Right lobe of liver (tissue), 6 donors: ENCODE measurements at regions not wholly inside any gene's neighbourhood (a gene's known extent, or its start where the extent isn't known, plus 50 kb on each side); places are given as distances from the start of the nearest gene placed in this dataset.

Experiments used
- ATAC-seq, 4 donors: fragments of 200-7000 bp; cut with Tn5 transposase; one replicate each; pipeline ENCODE4 v1.9.1; 2020; ENCODE audit warnings: mild to moderate bottlenecking in 4 of 4, moderate library complexity in 4 of 4
- DNase-seq, 3 donors: peaks; one replicate each; pipeline ENCODE4 v3.0.0-alpha.2; 2020
- H3K27ac ChIP-seq, 3 donors: fragments of 200-600 bp; one replicate each; pipeline ENCODE4 v1.8.0; 2022
- H3K27me3 ChIP-seq, 2 donors: fragments of 200-600 bp; one replicate each; pipeline ENCODE4 v1.8.0; 2022
- H3K36me3 ChIP-seq, 4 donors: fragments of 200-600 bp; sonication (generic) in 1 of 4; one replicate each; pipeline versions ENCODE4 v1.5.1 to v1.8.0; 2017 to 2022; ENCODE audit warnings: control low read depth in 1 of 4
- H3K4me1 ChIP-seq, 4 donors: fragments of 200-600 bp; sonication (generic) in 1 of 4; one replicate each; pipeline versions ENCODE4 v1.5.1 to v1.8.0; 2017 to 2022; ENCODE audit warnings: control low read depth in 1 of 4
- H3K4me3 ChIP-seq, 3 donors: fragments of 200-600 bp; one replicate each; pipeline ENCODE4 v1.8.0; 2022
- H3K9me3 ChIP-seq, 4 donors: fragments of 200-600 bp; sonication (generic) in 1 of 4; one replicate each; pipeline versions ENCODE4 v1.5.1 to v1.8.0; 2017 to 2022; ENCODE audit warnings: control low read depth in 1 of 4
- CTCF ChIP-seq, 4 donors: fragments of 200-600 bp in 3 of 4; fragments of 450-650 bp in 1 of 4; IDR thresholded peaks; one replicate each; pipeline versions ENCODE4 v1.5.1 to v1.8.0; 2016 to 2022; ENCODE audit warnings: antibody characterized with exemption in 4 of 4, mild to moderate bottlenecking in 2 of 4
- POLR2A ChIP-seq: fragments of 450-650 bp; IDR thresholded peaks from one replicate; pipeline ENCODE4 v1.6.1; 2017; ENCODE audit warnings: antibody characterized with exemption, mild to moderate bottlenecking
- WGBS: methylation state at CpG from one replicate; pipeline ENCODE4 v1.1.6; 2018; ENCODE audit warnings: low coverage, low lambda C conversion rate; ENCODE audit not compliant: insufficient coverage; ENCODE audit errors: missing lambda C conversion rate; 5-methylcytosine and 5-hydroxymethylcytosine counted together
- intact Hi-C, 2 donors: fragments of 100-400 bp; cut with DNase I; formaldehyde crosslinking; loops; one replicate each; pipeline versions ENCODE4 v1.11.2 to v1.14.1; 2022
- donor health status: DM: no; HTN: yes; CAD: no.
- donor health status: DM: no; HTN: no; CAD: no.
- donor health status: DM: no; HTN: no; CAD: no.
- donor health status: DM: no; HTN: yes; CAD: no.
- donor health status: DM: no; HTN: yes; CAD: no.

- TF ChIP-seq CTCF (IDR thresholded peaks at IDR 0.05) (no peak), POLR2A (no peak)
- H3K27ac ChIP-seq, result no peak overlapping the region
- H3K4me1 ChIP-seq, result no peaks in the 10 kb centered on the region
- H3K9me3 ChIP-seq, result no peaks in the 10 kb centered on the region
- intact Hi-C loops, result no loop called here
- ATAC-seq, result no peak
- WGBS, result 60% methylated on average over 2 of the region's 2 CpGs
- DNase-seq, result no peak
- no peak overlapping the region for H3K4me3 ChIP-seq
- no peaks in the 10 kb centered on the region for H3K27me3 ChIP-seq
- H3K36me3 ChIP-seq, result no peaks in the 10 kb centered on the region
These were observed 437.0 kb downstream of the PTPRC start for GRCh38 chr1:199075792-199076191.

GRCh38 chr1:199079994-199080393 is 441.2 kb downstream of the PTPRC start:
- WGBS, result 62% methylated on average over 1 of the region's 1 CpG
- H3K9me3 ChIP-seq, result no peaks in the 10 kb centered on the region
- no peak for DNase-seq

GRCh38 chr1:199081739-199082138 is 442.9 kb downstream of the PTPRC start:
- intact Hi-C loops, result no loop called here
- Histone ChIP-seq H3K27ac (no peak overlapping the region), H3K4me3 (no peak overlapping the region), H3K4me1 (no peaks in the 10 kb centered on the region), H3K27me3 (no peaks in the 10 kb centered on the region), H3K9me3 (no peaks in the 10 kb centered on the region), H3K36me3 (no peaks in the 10 kb centered on the region)
- TF ChIP-seq CTCF (IDR thresholded peaks at IDR 0.05) (no peak), POLR2A (no peak)
- DNase-seq (no peak), ATAC-seq (no peak)

More at GRCh38 chr1:199079994-199080393, 441.2 kb downstream of the PTPRC start:
- TF ChIP-seq POLR2A (no peak), CTCF (IDR thresholded peaks at IDR 0.05) (no peak)
- no peaks in the 10 kb centered on the region for H3K36me3 ChIP-seq
- no peaks in the 10 kb centered on the region for H3K27me3 ChIP-seq
- H3K4me3 ChIP-seq, result no peak overlapping the region
- intact Hi-C loops, result no loop called here
- no peak overlapping the region for H3K27ac ChIP-seq
- no peaks in the 10 kb centered on the region for H3K4me1 ChIP-seq
- no peak for ATAC-seq

GRCh38 chr1:199082778-199083389 is 444.0 kb downstream of the PTPRC start:
- Histone ChIP-seq H3K4me1 (no peaks in the 10 kb centered on the region), H3K9me3 (no peaks in the 10 kb centered on the region), H3K4me3 (no peak overlapping the region), H3K27me3 (no peaks in the 10 kb centered on the region), H3K27ac (no peak overlapping the region), H3K36me3 (no peaks in the 10 kb centered on the region)
- no peak for DNase-seq
- TF ChIP-seq POLR2A (no peak), CTCF (IDR thresholded peaks at IDR 0.05) (no peak)
- intact Hi-C loops, result no loop called here
- ATAC-seq, result no peak
- WGBS, result 69% methylated on average over 3 of the region's 5 CpGs

- no peak overlapping the region for H3K27ac ChIP-seq
- no peak for DNase-seq
- TF ChIP-seq POLR2A (no peak), CTCF (IDR thresholded peaks at IDR 0.05) (no peak)
- no peak overlapping the region for H3K4me3 ChIP-seq
- no peaks in the 10 kb centered on the region for H3K27me3 ChIP-seq
- H3K4me1 ChIP-seq, result no peaks in the 10 kb centered on the region
- H3K9me3 ChIP-seq, result no peaks in the 10 kb centered on the region
- no peak for ATAC-seq
- H3K36me3 ChIP-seq, result no peaks in the 10 kb centered on the region
- intact Hi-C loops, result no loop called here
These were observed 444.8 kb downstream of the PTPRC start for GRCh38 chr1:199083680-199084079.
